ENCODE measurements at regions not wholly inside any gene's neighbourhood (a gene's known extent, or its start where the extent isn't known, plus 50 kb on each side); places are given as distances from the start of the nearest gene placed in this dataset.

DNA sequence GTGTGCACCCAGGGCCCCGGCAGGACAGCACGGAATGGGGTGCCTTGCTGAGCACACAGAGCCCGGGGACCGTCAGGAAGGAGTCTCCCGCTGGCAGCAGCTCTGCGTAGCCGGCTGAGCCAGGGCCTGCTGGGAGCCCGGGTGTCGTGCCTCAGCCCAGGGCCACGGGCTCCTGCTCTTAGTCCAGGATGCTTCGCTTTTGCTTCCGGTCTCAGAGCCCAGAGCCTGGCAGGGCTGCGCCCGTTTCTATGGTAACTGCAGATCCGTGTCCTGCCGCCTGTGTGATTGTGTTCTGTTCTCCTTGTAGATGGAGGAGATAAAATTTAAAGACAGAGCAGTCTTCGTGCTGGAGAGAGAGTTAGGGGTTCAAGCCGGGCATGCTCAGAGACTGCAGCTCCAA, 53.7 kb upstream of the DPYSL4 start:
- Histone ChIP-seq H3K27ac (ENCODE audit: low read length) (no peak overlapping the region), H4K20me1 (ENCODE audit: low read length) (no peaks in the 10 kb centered on the region), H3K79me2 (ENCODE audit: low read length) (no peaks in the 10 kb centered on the region), H3K36me3 (ENCODE audit: low read depth, low read length) (no peaks in the 10 kb centered on the region), H3K4me3 (ENCODE audit: low read length) (no peak overlapping the region), H3K9me2 (replicated peaks; ENCODE audit: low read length) (no peaks in the 10 kb centered on the region), H3K9me3 (ENCODE audit: low read length) (no peaks in the 10 kb centered on the region), H3K9ac (ENCODE audit: low read length) (no peak overlapping the region), H2AFZ (ENCODE audit: low read length) (no peak overlapping the region), H3F3A (ENCODE audit: low read length, unreplicated experiment) (no peaks in the 10 kb centered on the region), H3K4me2 (ENCODE audit: low read length) (no peak overlapping the region), H3K27me3 (ENCODE audit: low read length) (no peaks in the 10 kb centered on the region), H3K4me1 (ENCODE audit: insufficient read depth, low read length) (no peaks in the 10 kb centered on the region)
- ATAC-seq (no peak), DNase-seq (no peak)
- ChIA-PET CTCF (no interaction called here), POLR2A (ENCODE audit: unreplicated experiment) (no interaction called here)
- BruUV-seq (replicated peaks): no TSS peak
- intact Hi-C loops (cut with micrococcal nuclease): no loop called here
- TF ChIP-seq, protein P1, sequence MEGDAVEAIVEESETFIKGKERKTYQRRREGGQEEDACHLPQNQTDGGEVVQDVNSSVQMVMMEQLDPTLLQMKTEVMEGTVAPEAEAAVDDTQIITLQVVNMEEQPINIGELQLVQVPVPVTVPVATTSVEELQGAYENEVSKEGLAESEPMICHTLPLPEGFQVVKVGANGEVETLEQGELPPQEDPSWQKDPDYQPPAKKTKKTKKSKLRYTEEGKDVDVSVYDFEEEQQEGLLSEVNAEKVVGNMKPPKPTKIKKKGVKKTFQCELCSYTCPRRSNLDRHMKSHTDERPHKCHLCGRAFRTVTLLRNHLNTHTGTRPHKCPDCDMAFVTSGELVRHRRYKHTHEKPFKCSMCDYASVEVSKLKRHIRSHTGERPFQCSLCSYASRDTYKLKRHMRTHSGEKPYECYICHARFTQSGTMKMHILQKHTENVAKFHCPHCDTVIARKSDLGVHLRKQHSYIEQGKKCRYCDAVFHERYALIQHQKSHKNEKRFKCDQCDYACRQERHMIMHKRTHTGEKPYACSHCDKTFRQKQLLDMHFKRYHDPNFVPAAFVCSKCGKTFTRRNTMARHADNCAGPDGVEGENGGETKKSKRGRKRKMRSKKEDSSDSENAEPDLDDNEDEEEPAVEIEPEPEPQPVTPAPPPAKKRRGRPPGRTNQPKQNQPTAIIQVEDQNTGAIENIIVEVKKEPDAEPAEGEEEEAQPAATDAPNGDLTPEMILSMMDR (conservative IDR thresholded peaks at IDR 0.05; ENCODE audit: low read depth, low read length): no peak
- TF ChIP-seq EZH2phosphoT487 (IDR thresholded peaks at IDR 0.05; ENCODE audit: borderline replicate concordance, low read length) (no peak), EZH2 (IDR thresholded peaks at IDR 0.05; ENCODE audit: low read length, unreplicated experiment) (no peak)

DNA sequence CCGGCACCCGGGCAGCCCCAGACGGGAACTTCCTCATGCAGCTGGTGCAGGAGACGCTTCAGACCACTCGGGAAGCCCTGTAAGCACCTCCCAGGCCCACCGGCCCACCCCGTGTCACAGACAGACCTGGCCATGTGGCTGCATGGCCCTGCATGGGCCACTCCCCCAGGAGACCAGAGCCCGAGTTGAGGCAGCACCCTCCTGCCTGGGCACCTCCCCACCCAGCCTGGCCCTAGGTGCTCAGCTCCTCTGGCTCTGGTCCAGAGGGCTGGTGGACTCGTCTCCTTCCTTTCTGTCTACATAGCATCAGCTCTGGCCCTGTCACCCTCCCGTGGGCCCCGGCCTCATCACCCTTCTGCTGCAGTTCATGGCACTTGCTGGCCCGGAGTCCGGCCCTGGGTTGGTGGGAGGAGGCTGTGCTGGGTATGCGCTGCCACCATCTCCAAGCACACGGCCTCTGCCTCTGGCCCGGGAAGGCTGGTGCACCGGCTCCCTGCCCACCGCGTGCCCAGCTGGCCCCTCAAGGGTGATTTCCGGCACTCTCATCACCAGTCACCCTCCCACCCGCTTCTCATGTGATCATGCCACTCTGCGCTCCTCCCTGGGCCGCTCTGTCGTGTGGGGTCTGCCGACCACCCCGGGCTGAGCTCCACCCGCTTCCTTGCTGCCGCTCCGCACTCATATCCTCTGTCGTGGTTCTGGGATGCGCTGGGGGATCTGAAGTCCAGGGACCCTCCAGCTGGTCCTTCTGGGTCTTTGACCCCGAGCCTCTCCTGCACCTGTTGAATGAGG, 53.1 kb upstream of the DPYSL4 start:
- no peaks in the 10 kb centered on the region for H3K9me3 ChIP-seq (ENCODE audit: low read length)
- H3K27ac ChIP-seq (ENCODE audit: low read length): no peak overlapping the region
- H3K9ac ChIP-seq (ENCODE audit: low read length): no peak overlapping the region
- no peaks in the 10 kb centered on the region for H3K79me2 ChIP-seq (ENCODE audit: low read length)
- intact Hi-C loops (cut with micrococcal nuclease): no loop called here
- no peaks in the 10 kb centered on the region for H3K9me2 ChIP-seq (replicated peaks; ENCODE audit: low read length)
- no peak overlapping the region for H3K4me2 ChIP-seq (ENCODE audit: low read length)
- no peaks in the 10 kb centered on the region for H3F3A ChIP-seq (ENCODE audit: low read length, unreplicated experiment)
- no peaks in the 10 kb centered on the region for H3K36me3 ChIP-seq (ENCODE audit: low read depth, low read length)
- ATAC-seq: no peak
- POLR2A ChIA-PET (ENCODE audit: unreplicated experiment): no interaction called here
- TF ChIP-seq EZH2 (IDR thresholded peaks at IDR 0.05; ENCODE audit: low read length, unreplicated experiment) (no peak), EZH2phosphoT487 (IDR thresholded peaks at IDR 0.05; ENCODE audit: borderline replicate concordance, low read length) (no peak)
- TF ChIP-seq, protein P1 (conservative IDR thresholded peaks at IDR 0.05; ENCODE audit: low read depth, low read length): no peak
- no TSS peak for BruUV-seq (replicated peaks)
- H4K20me1 ChIP-seq (ENCODE audit: low read length): no peaks in the 10 kb centered on the region
- no peaks in the 10 kb centered on the region for H3K4me1 ChIP-seq (ENCODE audit: insufficient read depth, low read length)
- H2AFZ ChIP-seq (ENCODE audit: low read length): no peak overlapping the region
- no peak for DNase-seq
- CTCF ChIA-PET: no interaction called here
- no peak overlapping the region for H3K4me3 ChIP-seq (ENCODE audit: low read length)
- no peaks in the 10 kb centered on the region for H3K27me3 ChIP-seq (ENCODE audit: low read length)

DNA sequence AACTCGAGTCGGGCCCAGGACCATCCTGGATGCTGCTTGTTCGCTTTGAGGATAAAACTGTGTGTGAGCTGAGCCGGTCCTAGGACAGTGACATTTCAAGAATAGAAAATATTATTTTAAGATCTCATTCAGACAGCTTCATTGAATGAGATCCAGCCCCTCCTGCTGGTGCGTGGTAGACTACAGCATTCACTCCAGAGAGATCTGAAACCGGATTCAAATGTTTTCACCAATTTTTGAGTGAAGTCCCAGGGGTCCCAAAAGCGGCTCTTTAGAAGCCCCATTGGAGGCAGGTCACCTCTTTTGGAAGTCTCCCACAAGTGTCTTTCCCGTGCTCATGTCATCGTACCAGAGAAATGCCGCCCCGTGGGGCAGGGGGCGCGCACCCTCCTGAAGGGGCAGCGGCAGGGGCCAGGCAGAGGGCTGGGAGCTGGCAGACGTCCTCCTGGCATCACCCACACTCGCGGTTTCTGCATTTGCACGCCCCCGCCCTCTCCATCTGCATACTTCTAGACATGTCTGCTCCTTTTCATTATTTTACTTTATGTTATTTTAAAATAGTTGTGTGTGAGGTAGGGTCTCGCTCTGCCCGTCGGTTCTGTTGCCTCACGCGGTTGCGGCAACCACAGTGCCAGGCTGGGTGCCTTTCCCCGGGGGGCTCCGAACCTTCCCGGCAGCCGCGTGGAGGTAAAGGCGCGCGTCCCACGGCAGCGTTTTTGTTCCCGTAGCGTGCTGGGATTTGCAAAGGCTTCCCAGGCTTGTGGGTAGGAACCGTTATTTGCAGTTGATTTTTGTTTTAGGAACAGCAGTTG, 52.3 kb upstream of the DPYSL4 start:
- POLR2A ChIA-PET (ENCODE audit: unreplicated experiment): no interaction called here
- Histone ChIP-seq H3F3A (ENCODE audit: low read length, unreplicated experiment) (no peaks in the 10 kb centered on the region), H4K20me1 (ENCODE audit: low read length) (no peaks in the 10 kb centered on the region), H3K9me3 (ENCODE audit: low read length) (no peaks in the 10 kb centered on the region), H3K9me2 (replicated peaks; ENCODE audit: low read length) (no peaks in the 10 kb centered on the region), H3K27me3 (ENCODE audit: low read length) (no peaks in the 10 kb centered on the region), H3K27ac (ENCODE audit: low read length) (no peak overlapping the region), H3K4me1 (ENCODE audit: insufficient read depth, low read length) (no peaks in the 10 kb centered on the region), H3K4me3 (ENCODE audit: low read length) (no peak overlapping the region), H3K9ac (ENCODE audit: low read length) (no peak overlapping the region), H3K79me2 (ENCODE audit: low read length) (no peaks in the 10 kb centered on the region), H3K36me3 (ENCODE audit: low read depth, low read length) (no peaks in the 10 kb centered on the region), H2AFZ (ENCODE audit: low read length) (no peak overlapping the region), H3K4me2 (ENCODE audit: low read length) (no peak overlapping the region)
- no TSS peak for BruUV-seq (replicated peaks)
- ATAC-seq: no peak
- no peak for DNase-seq
- CTCF ChIA-PET: no interaction called here
- intact Hi-C loops (cut with micrococcal nuclease): no loop called here
- TF ChIP-seq EZH2phosphoT487 (IDR thresholded peaks at IDR 0.05; ENCODE audit: borderline replicate concordance, low read length): no peak
- no peak for TF ChIP-seq EZH2 (IDR thresholded peaks at IDR 0.05; ENCODE audit: low read length, unreplicated experiment)
- TF ChIP-seq, protein P1 (conservative IDR thresholded peaks at IDR 0.05; ENCODE audit: low read depth, low read length): 0 out of 2 replicates have a peak, but pooled peaks have one; percentile 21
